ENCODE measurements at regions not wholly inside any gene's neighbourhood (a gene's known extent, or its start where the extent isn't known, plus 50 kb on each side); places are given as distances from the start of the nearest gene placed in this dataset.

DNA sequence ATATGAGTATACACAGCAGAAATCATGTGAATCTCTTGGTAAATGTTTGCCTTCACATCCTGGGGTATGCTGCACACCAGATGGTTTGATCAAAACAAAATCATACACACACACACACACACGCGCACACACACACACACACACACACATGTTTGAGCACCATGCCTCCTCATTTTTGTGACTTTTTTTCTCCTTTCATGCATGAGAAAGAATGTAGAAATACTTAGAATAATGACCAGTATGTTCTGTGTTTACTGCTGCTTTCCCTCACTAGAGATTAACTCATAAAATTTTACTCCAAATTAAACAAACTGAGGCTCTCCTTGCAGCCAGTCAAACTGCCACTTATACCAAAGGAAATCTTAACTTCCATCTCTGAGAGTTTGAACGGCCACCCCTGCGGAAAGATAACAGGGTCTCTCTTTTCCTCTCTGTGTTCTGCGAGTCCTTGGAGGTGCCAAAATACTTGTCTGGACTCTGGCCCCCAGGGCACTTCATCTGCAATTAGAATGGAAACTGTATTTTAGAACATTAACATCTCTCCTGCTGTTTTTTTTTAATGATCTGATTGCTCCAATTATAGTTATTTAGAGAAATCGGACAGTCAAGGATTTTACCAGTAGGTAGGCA lies 320.8 kb upstream of the NFE2L3 start:
- no peak for ATAC-seq (ENCODE audit: low FRiP score)
- DNase-seq (ENCODE audit: low spot score), result no peak

GRCh38 chr7:25831831-25832411 lies 320.1 kb upstream of the NFE2L3 start:
- no peak for DNase-seq (ENCODE audit: low spot score)
- ATAC-seq (ENCODE audit: low FRiP score), result no peak
- no peak for TF ChIP-seq CTCF (IDR thresholded peaks at IDR 0.05)

More for the DNA sequence above, 320.8 kb upstream of the NFE2L3 start:
- no peak for TF ChIP-seq CTCF (IDR thresholded peaks at IDR 0.05)

DNA sequence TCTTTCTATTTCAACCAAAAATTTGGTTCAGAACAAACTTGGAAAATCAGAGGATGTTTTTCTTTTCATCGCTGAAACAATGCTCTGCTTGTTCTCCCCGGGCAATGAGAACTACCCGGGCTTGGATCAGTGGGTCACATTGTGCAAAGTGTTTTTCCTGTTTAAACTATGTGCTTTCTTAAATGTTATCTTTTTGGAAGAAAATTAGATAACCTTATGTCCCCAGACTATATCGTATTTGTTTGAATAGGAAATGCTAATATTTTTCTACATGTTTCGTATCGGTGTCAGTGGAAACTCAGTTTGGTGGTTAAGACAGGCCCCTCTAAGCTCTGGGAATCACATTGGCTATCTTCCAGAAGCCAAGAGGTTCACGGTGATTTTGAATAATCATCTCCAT lies 319.5 kb upstream of the NFE2L3 start:
- no peak for DNase-seq (ENCODE audit: low spot score)
- TF ChIP-seq CTCF (IDR thresholded peaks at IDR 0.05), result no peak
- ATAC-seq (ENCODE audit: low FRiP score), result no peak

DNA sequence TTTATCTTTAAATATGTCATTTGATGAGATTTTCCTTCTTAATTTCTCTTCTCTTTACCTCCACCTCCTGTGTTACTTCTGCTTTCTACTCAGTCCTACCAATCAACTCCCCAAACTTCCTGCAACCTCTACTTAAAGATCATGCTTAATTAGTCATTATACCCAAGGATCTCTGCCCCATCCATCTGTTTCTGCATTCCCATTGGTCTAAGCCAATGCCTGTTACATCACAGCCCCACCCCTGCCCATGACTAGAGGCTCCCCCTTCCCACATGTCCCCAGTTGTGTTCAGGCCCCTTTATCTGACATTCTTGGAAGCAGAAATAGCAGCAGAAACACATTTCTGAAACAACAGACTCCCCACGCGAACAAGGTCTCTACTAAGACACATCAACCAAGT lies 319.1 kb upstream of the NFE2L3 start:
- ATAC-seq (ENCODE audit: low FRiP score), result no peak
- DNase-seq (ENCODE audit: low spot score), result no peak
- TF ChIP-seq CTCF (IDR thresholded peaks at IDR 0.05), result no peak

DNA sequence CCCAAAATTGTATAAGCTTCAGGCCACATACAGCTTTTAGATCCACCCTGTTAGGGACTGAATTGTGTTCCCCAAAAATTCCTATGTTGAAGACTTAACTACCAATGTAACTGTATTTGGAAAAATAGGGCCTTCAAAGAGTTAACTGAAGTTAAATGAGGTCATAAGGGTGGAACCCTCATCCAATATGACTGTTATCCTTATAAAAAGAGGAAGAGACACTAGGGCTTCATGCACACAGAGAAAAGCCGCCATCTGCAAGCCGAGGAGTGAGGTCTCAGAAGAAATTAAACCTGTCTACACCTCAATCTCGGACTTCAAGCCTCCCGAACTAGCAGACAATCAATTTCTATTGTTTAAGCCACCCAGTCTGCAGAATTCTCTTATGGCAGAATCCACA lies 317.9 kb upstream of the NFE2L3 start:
- DNase-seq (ENCODE audit: low spot score) (no peak), ATAC-seq (ENCODE audit: low FRiP score) (no peak)
- no peak for TF ChIP-seq CTCF (IDR thresholded peaks at IDR 0.05)

DNA sequence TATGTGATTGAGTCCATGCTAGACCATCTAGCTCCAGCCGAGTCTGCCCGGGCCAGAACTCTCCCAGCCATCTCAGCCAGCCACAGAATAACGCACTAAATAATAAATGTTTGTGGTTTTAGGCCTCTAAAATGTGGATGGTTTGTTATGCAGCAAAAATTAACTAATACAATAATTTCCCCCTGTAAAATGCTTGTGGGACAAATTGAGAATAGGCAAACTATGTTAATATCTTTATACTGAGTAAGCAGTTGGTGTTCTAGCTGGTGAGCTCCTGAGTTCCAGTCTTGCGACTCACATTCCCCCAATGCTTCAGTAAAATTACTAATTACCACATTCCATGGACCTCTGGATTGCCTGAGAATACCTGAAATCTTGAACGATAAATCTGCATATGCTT lies 316.8 kb upstream of the NFE2L3 start:
- ATAC-seq (ENCODE audit: low FRiP score) (no peak), DNase-seq (ENCODE audit: low spot score) (no peak)
- no peak for TF ChIP-seq CTCF (IDR thresholded peaks at IDR 0.05)

DNA sequence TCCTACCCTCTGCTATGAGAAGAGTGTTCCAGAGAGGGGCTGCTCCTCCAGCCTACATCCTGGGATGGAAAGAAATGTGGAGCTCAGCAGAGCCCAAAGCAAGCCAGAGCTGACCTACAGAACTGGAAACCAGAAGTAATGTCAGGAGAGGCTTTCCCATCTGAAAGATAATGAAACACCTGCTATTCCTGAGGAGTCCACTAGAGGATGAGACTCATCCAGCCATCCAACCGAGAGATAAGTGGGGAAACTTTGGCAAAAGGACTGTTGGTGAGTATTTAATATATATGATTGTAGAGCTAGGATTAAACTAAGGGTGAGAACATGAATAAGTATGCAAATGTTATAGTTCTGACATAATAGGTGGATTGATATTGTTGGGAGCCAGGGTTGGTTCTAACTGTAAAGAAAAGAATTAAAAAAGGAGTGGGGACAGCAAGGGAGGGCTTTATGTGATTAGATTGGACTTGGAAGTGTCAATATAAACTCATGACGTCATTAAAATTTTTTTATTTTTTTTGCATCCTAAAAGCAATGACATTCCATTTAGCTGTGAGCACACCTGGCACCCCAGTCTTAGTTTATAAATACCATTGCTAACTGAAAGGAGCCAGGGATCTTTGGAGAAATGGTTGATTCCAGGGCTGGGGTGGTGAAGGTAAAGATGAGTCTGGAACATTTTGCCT lies 312.8 kb upstream of the NFE2L3 start:
- ATAC-seq (ENCODE audit: low FRiP score) (no peak), DNase-seq (ENCODE audit: low spot score) (no peak)
- TF ChIP-seq CTCF (IDR thresholded peaks at IDR 0.05), result no peak
